Heart left ventricle (tissue), 13 donors: ENCODE measurements at regions not wholly inside any gene's neighbourhood (a gene's known extent, or its start where the extent isn't known, plus 50 kb on each side); places are given as distances from the start of the nearest gene placed in this dataset.

Source experiments
- POLR2A ChIP-seq, 2 donors: fragments of 450-650 bp; IDR thresholded peaks; one replicate each; pipeline ENCODE4 v1.6.1; 2017; ENCODE audit warnings: antibody characterized with exemption in 2 of 2, mild to moderate bottlenecking in 2 of 2, moderate library complexity in 2 of 2
- TF ChIP-seq, protein P1 (sequence below), 12 donors: fragments of 200-600 bp; sonication (generic) in 4 of 12; IDR thresholded peaks; one replicate each; pipeline versions ENCODE4 v1.5.0 to v1.8.0; 2018 to 2022; ENCODE audit warnings: antibody characterized with exemption in 12 of 12, mild to moderate bottlenecking in 5 of 12
- donor health status: ischemic (EF 13 %, LVEDD 7.1; RV severe dilation, severe dysfunction).
- donor health status: DM: no; HTN: yes; CAD: no.
- donor health status: DM: no; HTN: no; CAD: no.
- donor health status: ischemic (EF 25% LVEDD 6.9; RV normal size, moderate dysfunction).
- donor health status: ischemic (EF 25% LVEDD 5.7; RV mildly dilated, moderate dysfunction).
- donor health status: ischemic (EF 35%, LVEDD 5.7; RV mildly dilated, moderate dysfunction).
- donor health status: nonischemic (EF 11% LVEDD 7.7; RV severe dilation, severe dysfunction).
- donor health status: DM: yes; HTN: yes; CAD: no.
- donor health status: PGD.
- donor health status: ischemic (EF 29% LVEDD 5.4; RV normal size, mild dysfunction).
- donor health status: nonischemic (EF 23%, LVEDD 6.1; RV moderate dilation, normal function).

DNA sequence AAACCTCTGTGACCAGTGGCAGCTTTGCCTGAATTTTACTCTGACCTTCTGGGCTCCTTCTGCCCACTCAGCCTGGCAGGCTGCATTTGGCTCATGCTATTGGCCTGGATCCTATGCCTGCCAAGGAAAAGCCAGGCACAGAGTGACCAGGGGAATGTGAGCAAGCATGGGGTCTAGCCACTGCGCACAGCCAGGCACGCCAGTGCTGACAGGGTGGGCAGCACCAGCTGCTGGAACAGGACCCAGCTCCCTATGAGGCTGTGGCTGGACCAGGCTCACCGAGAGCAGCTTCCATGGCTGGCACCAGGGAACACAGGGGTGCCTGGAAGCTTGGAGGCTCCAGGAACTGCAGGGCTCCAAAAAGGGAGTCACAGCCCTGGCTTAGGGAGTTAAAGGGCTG is 311.5 kb upstream of the SYT4 start:
- TF ChIP-seq, protein P1, sequence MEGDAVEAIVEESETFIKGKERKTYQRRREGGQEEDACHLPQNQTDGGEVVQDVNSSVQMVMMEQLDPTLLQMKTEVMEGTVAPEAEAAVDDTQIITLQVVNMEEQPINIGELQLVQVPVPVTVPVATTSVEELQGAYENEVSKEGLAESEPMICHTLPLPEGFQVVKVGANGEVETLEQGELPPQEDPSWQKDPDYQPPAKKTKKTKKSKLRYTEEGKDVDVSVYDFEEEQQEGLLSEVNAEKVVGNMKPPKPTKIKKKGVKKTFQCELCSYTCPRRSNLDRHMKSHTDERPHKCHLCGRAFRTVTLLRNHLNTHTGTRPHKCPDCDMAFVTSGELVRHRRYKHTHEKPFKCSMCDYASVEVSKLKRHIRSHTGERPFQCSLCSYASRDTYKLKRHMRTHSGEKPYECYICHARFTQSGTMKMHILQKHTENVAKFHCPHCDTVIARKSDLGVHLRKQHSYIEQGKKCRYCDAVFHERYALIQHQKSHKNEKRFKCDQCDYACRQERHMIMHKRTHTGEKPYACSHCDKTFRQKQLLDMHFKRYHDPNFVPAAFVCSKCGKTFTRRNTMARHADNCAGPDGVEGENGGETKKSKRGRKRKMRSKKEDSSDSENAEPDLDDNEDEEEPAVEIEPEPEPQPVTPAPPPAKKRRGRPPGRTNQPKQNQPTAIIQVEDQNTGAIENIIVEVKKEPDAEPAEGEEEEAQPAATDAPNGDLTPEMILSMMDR (IDR thresholded peaks at IDR 0.05), result no peak
- no peak for TF ChIP-seq POLR2A (IDR thresholded peaks at IDR 0.05)
